ENCODE measurements at regions not wholly inside any gene's neighbourhood (a gene's known extent, or its start where the extent isn't known, plus 50 kb on each side); places are given as distances from the start of the nearest gene placed in this dataset.

- no peaks in the 10 kb centered on the region for H3K4me1 ChIP-seq
- TF ChIP-seq, protein P1, sequence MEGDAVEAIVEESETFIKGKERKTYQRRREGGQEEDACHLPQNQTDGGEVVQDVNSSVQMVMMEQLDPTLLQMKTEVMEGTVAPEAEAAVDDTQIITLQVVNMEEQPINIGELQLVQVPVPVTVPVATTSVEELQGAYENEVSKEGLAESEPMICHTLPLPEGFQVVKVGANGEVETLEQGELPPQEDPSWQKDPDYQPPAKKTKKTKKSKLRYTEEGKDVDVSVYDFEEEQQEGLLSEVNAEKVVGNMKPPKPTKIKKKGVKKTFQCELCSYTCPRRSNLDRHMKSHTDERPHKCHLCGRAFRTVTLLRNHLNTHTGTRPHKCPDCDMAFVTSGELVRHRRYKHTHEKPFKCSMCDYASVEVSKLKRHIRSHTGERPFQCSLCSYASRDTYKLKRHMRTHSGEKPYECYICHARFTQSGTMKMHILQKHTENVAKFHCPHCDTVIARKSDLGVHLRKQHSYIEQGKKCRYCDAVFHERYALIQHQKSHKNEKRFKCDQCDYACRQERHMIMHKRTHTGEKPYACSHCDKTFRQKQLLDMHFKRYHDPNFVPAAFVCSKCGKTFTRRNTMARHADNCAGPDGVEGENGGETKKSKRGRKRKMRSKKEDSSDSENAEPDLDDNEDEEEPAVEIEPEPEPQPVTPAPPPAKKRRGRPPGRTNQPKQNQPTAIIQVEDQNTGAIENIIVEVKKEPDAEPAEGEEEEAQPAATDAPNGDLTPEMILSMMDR (IDR thresholded peaks at IDR 0.05), result peak in 5 of 6 experiments; percentile 7 to 56 (median 46)
- no peak for TF ChIP-seq POLR2A (IDR thresholded peaks at IDR 0.05)
- no peaks in the 10 kb centered on the region for H3K36me3 ChIP-seq
- no peaks in the 10 kb centered on the region for H3K27me3 ChIP-seq
- no peak overlapping the region for H3K4me3 ChIP-seq
- H3K9me3 ChIP-seq, result no peaks in the 10 kb centered on the region
- DNase-seq, result peak; percentile 38 to 79 (median 51)
- H3K27ac ChIP-seq, result no peak overlapping the region
These were observed 157.1 kb downstream of the ARRDC3 start for GRCh38 chr5:91225848-91226686.

- TF ChIP-seq, protein P1 (IDR thresholded peaks at IDR 0.05), result no peak
- no peak for TF ChIP-seq POLR2A (IDR thresholded peaks at IDR 0.05)
- Histone ChIP-seq H3K9me3 (no peaks in the 10 kb centered on the region), H3K4me1 (no peaks in the 10 kb centered on the region), H3K4me3 (no peak overlapping the region), H3K27me3 (no peaks in the 10 kb centered on the region), H3K36me3 (no peaks in the 10 kb centered on the region), H3K27ac (no peak overlapping the region)
- DNase-seq, result no peak
These were observed 158.1 kb downstream of the ARRDC3 start for GRCh38 chr5:91224969-91225368.

DNA sequence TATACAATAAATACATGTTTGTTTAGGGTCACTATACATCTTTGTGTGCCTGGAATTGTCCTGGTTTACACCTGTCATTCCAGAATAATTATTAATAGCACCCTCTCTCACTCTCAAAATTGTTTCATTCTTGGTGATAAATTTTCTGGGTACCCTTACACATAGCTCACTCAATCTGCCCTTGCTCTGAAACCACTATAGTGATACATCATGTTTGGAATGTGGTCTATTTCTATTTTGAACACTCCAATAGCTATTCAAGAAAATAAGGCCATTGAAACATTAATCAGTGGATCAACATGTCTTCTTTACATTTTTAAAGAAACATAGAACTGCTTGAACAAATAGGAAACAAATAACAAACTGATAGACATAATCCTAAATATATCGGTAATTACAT is 158.7 kb downstream of the ARRDC3 start:
- Histone ChIP-seq H3K27ac (no peak overlapping the region), H3K4me1 (no peaks in the 10 kb centered on the region), H3K36me3 (no peaks in the 10 kb centered on the region), H3K4me3 (no peak overlapping the region), H3K9me3 (no peaks in the 10 kb centered on the region), H3K27me3 (no peaks in the 10 kb centered on the region)
- DNase-seq, result no peak
- no peak for TF ChIP-seq POLR2A (IDR thresholded peaks at IDR 0.05)
- TF ChIP-seq, protein P1 (IDR thresholded peaks at IDR 0.05), result no peak

GRCh38 chr5:91223886-91224285 is 159.2 kb downstream of the ARRDC3 start:
- no peaks in the 10 kb centered on the region for H3K27me3 ChIP-seq
- H3K4me1 ChIP-seq, result no peaks in the 10 kb centered on the region
- no peak for DNase-seq
- no peak for TF ChIP-seq POLR2A (IDR thresholded peaks at IDR 0.05)
- TF ChIP-seq, protein P1 (IDR thresholded peaks at IDR 0.05), result no peak
- H3K27ac ChIP-seq, result no peak overlapping the region
- no peak overlapping the region for H3K4me3 ChIP-seq
- no peaks in the 10 kb centered on the region for H3K9me3 ChIP-seq
- no peaks in the 10 kb centered on the region for H3K36me3 ChIP-seq

DNA sequence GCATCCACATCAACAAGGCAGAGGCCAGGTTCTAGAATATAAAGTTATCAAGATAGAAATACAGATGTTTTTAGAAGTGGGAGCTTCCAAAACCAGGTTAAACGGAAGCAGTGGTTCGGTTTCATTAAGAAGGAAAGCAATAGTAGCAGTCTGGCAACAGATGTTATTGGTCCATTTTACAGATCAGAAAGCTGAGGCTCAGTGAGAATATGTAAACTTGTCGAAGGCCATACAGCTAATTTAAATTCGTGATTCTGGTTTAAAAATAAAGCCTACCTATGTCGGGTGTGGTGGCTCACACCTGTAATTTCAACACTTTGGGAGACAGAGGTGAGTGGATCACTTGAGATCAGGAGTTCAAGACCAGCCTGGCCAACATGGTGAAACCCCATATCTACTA is 160.6 kb downstream of the ARRDC3 start:
- DNase-seq, result no peak
- no peak overlapping the region for H3K4me3 ChIP-seq
- H3K36me3 ChIP-seq, result no peaks in the 10 kb centered on the region
- no peaks in the 10 kb centered on the region for H3K4me1 ChIP-seq
- no peak for TF ChIP-seq POLR2A (IDR thresholded peaks at IDR 0.05)
- TF ChIP-seq, protein P1 (IDR thresholded peaks at IDR 0.05), result no peak
- H3K9me3 ChIP-seq, result no peaks in the 10 kb centered on the region
- H3K27ac ChIP-seq, result no peak overlapping the region
- no peaks in the 10 kb centered on the region for H3K27me3 ChIP-seq
